ENCODE measurements at regions not wholly inside any gene's neighbourhood (a gene's known extent, or its start where the extent isn't known, plus 50 kb on each side); places are given as distances from the start of the nearest gene placed in this dataset.

GRCh38 chr9:22990349-22990748, 543.7 kb downstream of the DMRTA1 start:
- Mint-ChIP-seq H3K9me3 (peaks cover 5% of the 10 kb centered on the region), H3K4me1 (no peaks in the 10 kb centered on the region), H3K36me3 (ENCODE audit: low read depth) (no peaks in the 10 kb centered on the region), H3K4me3 (no peak overlapping the region), H3K27ac (ENCODE audit: unreplicated experiment) (no peak overlapping the region), H3K27me3 (ENCODE audit: low read depth) (no peaks in the 10 kb centered on the region)
- no peak for DNase-seq (ENCODE audit: low read depth, low spot score)
- TF ChIP-seq CTCF (conservative IDR thresholded peaks at IDR 0.05): no peak

DNA sequence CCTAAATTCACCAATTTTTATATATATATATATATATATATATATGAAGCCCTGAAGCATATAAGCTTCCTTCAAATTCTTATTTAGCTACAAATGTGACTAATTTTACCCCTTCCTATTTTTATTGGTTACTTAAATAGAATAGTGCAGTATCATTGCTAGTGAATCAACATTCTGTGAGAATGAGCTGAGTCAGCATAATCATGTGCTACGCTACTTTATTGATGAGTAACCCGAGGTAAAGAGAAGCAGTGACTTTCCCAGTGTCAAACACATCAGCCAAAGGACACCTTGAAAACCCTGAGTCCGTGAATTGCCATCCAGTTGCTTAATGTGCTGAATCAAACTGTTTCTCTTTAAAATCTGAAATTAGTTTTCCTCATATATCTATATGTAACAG, 546.2 kb downstream of the DMRTA1 start:
- Mint-ChIP-seq H3K4me3 (no peak overlapping the region), H3K4me1 (no peaks in the 10 kb centered on the region), H3K27me3 (ENCODE audit: low read depth) (no peaks in the 10 kb centered on the region), H3K9me3 (peaks cover 3% of the 10 kb centered on the region), H3K27ac (ENCODE audit: unreplicated experiment) (no peak overlapping the region), H3K36me3 (ENCODE audit: low read depth) (peaks cover 2% of the 10 kb centered on the region)
- no peak for TF ChIP-seq CTCF (conservative IDR thresholded peaks at IDR 0.05)
- no peak for DNase-seq (ENCODE audit: low read depth, low spot score)

DNA sequence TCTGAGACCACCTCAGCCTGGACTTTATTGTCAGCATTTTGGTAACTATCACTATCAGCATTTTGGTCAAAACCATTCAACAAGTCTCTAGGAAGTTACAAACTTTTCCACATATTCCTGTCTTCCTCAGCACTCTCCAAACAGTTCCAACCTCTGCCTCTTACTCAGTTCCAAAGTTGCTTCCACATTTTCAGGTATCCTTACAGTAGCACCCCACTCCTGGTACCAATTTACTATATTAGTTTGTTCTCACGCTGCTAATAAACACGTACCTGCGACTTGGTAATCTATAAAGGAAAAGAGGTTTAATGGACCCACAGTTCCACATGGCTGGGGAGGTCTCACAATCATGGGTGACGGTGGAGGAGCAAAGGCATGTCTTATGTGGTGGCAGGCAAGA, 551.3 kb downstream of the DMRTA1 start:
- H3K4me1 Mint-ChIP-seq: no peaks in the 10 kb centered on the region
- H3K27ac Mint-ChIP-seq (ENCODE audit: unreplicated experiment): no peak overlapping the region
- H3K36me3 Mint-ChIP-seq (ENCODE audit: low read depth): peaks cover 6% of the 10 kb centered on the region
- no peak for DNase-seq (ENCODE audit: low read depth, low spot score)
- no peak overlapping the region for H3K4me3 Mint-ChIP-seq
- peaks cover 6% of the 10 kb centered on the region for H3K9me3 Mint-ChIP-seq
- no peaks in the 10 kb centered on the region for H3K27me3 Mint-ChIP-seq (ENCODE audit: low read depth)
- no peak for TF ChIP-seq CTCF (conservative IDR thresholded peaks at IDR 0.05)

DNA sequence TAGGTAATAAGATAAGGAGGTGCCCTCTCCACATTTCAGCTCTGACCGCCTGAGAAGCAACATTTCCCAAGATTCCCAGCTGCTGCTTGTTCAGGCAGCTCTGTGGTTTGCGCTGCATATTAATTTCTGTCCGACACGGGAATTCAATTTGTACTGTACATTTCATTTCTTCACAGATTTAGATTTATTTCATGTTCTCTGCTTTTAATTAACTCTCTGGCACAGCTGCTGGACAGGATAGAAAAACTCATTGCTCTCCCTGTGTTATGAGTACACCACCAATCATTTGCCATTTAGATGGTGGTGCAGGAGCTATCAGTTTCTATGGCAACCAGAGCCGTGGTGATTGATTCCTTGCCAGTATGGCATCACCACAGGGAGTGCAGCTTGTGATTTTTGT, 558.5 kb downstream of the DMRTA1 start:
- H3K4me1 Mint-ChIP-seq: no peaks in the 10 kb centered on the region
- H3K9me3 Mint-ChIP-seq: no peaks in the 10 kb centered on the region
- no peaks in the 10 kb centered on the region for H3K36me3 Mint-ChIP-seq (ENCODE audit: low read depth)
- H3K4me3 Mint-ChIP-seq: no peak overlapping the region
- no peak for TF ChIP-seq CTCF (conservative IDR thresholded peaks at IDR 0.05)
- DNase-seq (ENCODE audit: low read depth, low spot score): no peak
- H3K27ac Mint-ChIP-seq (ENCODE audit: unreplicated experiment): no peak overlapping the region
- no peaks in the 10 kb centered on the region for H3K27me3 Mint-ChIP-seq (ENCODE audit: low read depth)

GRCh38 chr9:23006127-23006526, 559.5 kb downstream of the DMRTA1 start:
- no peaks in the 10 kb centered on the region for H3K9me3 Mint-ChIP-seq
- no peak for TF ChIP-seq CTCF (conservative IDR thresholded peaks at IDR 0.05)
- no peak overlapping the region for H3K27ac Mint-ChIP-seq (ENCODE audit: unreplicated experiment)
- H3K4me1 Mint-ChIP-seq: no peaks in the 10 kb centered on the region
- no peaks in the 10 kb centered on the region for H3K27me3 Mint-ChIP-seq (ENCODE audit: low read depth)
- no peak for DNase-seq (ENCODE audit: low read depth, low spot score)
- no peak overlapping the region for H3K4me3 Mint-ChIP-seq
- no peaks in the 10 kb centered on the region for H3K36me3 Mint-ChIP-seq (ENCODE audit: low read depth)

GRCh38 chr9:23011669-23012068, 565.0 kb downstream of the DMRTA1 start:
- no peaks in the 10 kb centered on the region for H3K27me3 Mint-ChIP-seq (ENCODE audit: low read depth)
- no peak overlapping the region for H3K27ac Mint-ChIP-seq (ENCODE audit: unreplicated experiment)
- no peak overlapping the region for H3K4me3 Mint-ChIP-seq
- no peaks in the 10 kb centered on the region for H3K36me3 Mint-ChIP-seq (ENCODE audit: low read depth)
- TF ChIP-seq CTCF (conservative IDR thresholded peaks at IDR 0.05): no peak
- DNase-seq (ENCODE audit: low read depth, low spot score): no peak
- H3K4me1 Mint-ChIP-seq: no peaks in the 10 kb centered on the region
- no peaks in the 10 kb centered on the region for H3K9me3 Mint-ChIP-seq
